ENCODE measurements at regions not wholly inside any gene's neighbourhood (a gene's known extent, or its start where the extent isn't known, plus 50 kb on each side); places are given as distances from the start of the nearest gene placed in this dataset.

GRCh38 chr2:199707593-199708185 is 143.3 kb downstream of the FTCDNL1 start:
- no peaks in the 10 kb centered on the region for H3K36me3 ChIP-seq
- H3K27ac ChIP-seq = no peak overlapping the region
- H3K4me1 ChIP-seq = no peaks in the 10 kb centered on the region
- ATAC-seq = no peak
- intact Hi-C loops (cut with DNase I; ENCODE audit: low total_unique reads) = loop anchor here (10.0 kb wide), 1 partner anchor 157 kb away; no protein-coding TSS in a partner anchor
- H3K4me3 ChIP-seq = no peak overlapping the region
- H3K9me3 ChIP-seq = no peaks in the 10 kb centered on the region
- no peaks in the 10 kb centered on the region for H3K27me3 ChIP-seq
- in situ Hi-C loops (cut with MboI; ENCODE audit: low sequenced_read_pairs in 4 of 4) = no loop called here
- TF ChIP-seq, protein P1, sequence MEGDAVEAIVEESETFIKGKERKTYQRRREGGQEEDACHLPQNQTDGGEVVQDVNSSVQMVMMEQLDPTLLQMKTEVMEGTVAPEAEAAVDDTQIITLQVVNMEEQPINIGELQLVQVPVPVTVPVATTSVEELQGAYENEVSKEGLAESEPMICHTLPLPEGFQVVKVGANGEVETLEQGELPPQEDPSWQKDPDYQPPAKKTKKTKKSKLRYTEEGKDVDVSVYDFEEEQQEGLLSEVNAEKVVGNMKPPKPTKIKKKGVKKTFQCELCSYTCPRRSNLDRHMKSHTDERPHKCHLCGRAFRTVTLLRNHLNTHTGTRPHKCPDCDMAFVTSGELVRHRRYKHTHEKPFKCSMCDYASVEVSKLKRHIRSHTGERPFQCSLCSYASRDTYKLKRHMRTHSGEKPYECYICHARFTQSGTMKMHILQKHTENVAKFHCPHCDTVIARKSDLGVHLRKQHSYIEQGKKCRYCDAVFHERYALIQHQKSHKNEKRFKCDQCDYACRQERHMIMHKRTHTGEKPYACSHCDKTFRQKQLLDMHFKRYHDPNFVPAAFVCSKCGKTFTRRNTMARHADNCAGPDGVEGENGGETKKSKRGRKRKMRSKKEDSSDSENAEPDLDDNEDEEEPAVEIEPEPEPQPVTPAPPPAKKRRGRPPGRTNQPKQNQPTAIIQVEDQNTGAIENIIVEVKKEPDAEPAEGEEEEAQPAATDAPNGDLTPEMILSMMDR (IDR thresholded peaks at IDR 0.05 in 4 of 5, conservative IDR thresholded peaks at IDR 0.05 in 1 of 5) = no peak
- no peak for TF ChIP-seq POLR2A (IDR thresholded peaks at IDR 0.05)
- no peak for DNase-seq

DNA sequence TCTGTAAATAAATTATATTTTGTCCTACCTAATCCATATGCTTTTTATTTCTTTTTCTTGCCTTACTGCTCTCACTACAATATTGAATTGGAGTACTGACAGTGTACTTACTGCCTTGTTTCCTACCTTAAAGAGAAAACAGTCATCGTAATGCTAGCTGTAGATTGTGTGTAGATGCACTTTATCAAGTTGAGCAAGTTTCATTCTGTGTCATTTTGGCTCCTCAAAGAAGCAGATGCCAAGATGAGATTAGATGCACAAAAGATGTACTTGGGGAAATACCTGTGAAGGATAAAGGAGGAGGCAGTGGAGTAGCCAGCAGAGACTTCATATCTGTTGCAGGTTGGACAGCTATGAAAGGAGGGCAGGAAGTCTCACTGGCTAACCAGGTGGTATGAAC is 145.5 kb downstream of the FTCDNL1 start:
- no peaks in the 10 kb centered on the region for H3K9me3 ChIP-seq
- no peaks in the 10 kb centered on the region for H3K27me3 ChIP-seq
- in situ Hi-C loops (cut with MboI; ENCODE audit: low sequenced_read_pairs in 4 of 4) = no loop called here
- no peak for ATAC-seq
- intact Hi-C loops (cut with DNase I; ENCODE audit: low total_unique reads) = loop anchor here (2.0 to 10.0 kb wide), 2 partner anchors 33 to 159 kb away; no protein-coding TSS in a partner anchor
- no peaks in the 10 kb centered on the region for H3K36me3 ChIP-seq
- TF ChIP-seq POLR2A (IDR thresholded peaks at IDR 0.05) = no peak
- TF ChIP-seq, protein P1 (IDR thresholded peaks at IDR 0.05 in 4 of 5, conservative IDR thresholded peaks at IDR 0.05 in 1 of 5) = no peak
- no peaks in the 10 kb centered on the region for H3K4me1 ChIP-seq
- DNase-seq = no peak
- no peak overlapping the region for H3K27ac ChIP-seq
- no peak overlapping the region for H3K4me3 ChIP-seq

- intact Hi-C loops (cut with DNase I; ENCODE audit: low total_unique reads) (loop anchor here (2.0 to 10.0 kb wide), 2 partner anchors 34 to 160 kb away; no protein-coding TSS in a partner anchor), in situ Hi-C loops (cut with MboI; ENCODE audit: low sequenced_read_pairs in 4 of 4) (no loop called here)
- H3K36me3 ChIP-seq = no peaks in the 10 kb centered on the region
- H3K4me1 ChIP-seq = no peaks in the 10 kb centered on the region
- no peak overlapping the region for H3K4me3 ChIP-seq
- H3K27me3 ChIP-seq = no peaks in the 10 kb centered on the region
- TF ChIP-seq, protein P1 (IDR thresholded peaks at IDR 0.05 in 4 of 5, conservative IDR thresholded peaks at IDR 0.05 in 1 of 5) = peak; percentile 16 to 59 (median 39)
- TF ChIP-seq POLR2A (IDR thresholded peaks at IDR 0.05) = no peak
- peak; percentile 63 to 69 for ATAC-seq
- no peak overlapping the region for H3K27ac ChIP-seq
- DNase-seq = no peak
- no peaks in the 10 kb centered on the region for H3K9me3 ChIP-seq
Observed at GRCh38 chr2:199704358-199705238, 146.4 kb downstream of the FTCDNL1 start.

DNA sequence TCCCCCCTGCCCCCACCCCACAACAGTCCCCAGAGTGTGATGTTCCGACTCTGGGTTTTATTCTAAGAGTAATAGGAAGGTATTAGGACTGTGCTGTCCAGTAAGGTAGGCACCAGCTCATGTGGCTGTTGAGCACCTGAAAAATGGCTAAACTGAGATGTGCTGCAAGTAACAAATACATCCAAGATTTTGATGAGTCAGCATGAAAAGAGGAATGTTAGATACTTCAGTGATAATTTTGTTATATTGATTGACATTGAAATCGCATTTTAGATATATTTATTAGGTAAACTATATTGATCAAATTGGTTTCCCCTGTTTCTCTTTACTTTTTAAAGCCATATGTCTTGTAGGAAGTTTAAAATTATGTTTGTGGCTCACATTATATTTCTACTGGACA is 147.8 kb downstream of the FTCDNL1 start:
- ATAC-seq (no peak), DNase-seq (no peak)
- Histone ChIP-seq H3K27me3 (no peaks in the 10 kb centered on the region), H3K4me1 (no peaks in the 10 kb centered on the region), H3K27ac (no peak overlapping the region), H3K4me3 (no peak overlapping the region), H3K36me3 (no peaks in the 10 kb centered on the region), H3K9me3 (no peaks in the 10 kb centered on the region)
- in situ Hi-C loops (cut with MboI; ENCODE audit: low sequenced_read_pairs in 4 of 4) (no loop called here), intact Hi-C loops (cut with DNase I; ENCODE audit: low total_unique reads) (loop anchor here (10.0 kb wide), 1 partner anchor 162 kb away; no protein-coding TSS in a partner anchor)
- TF ChIP-seq, protein P1 (IDR thresholded peaks at IDR 0.05 in 4 of 5, conservative IDR thresholded peaks at IDR 0.05 in 1 of 5) = no peak
- TF ChIP-seq POLR2A (IDR thresholded peaks at IDR 0.05) = no peak
